Immature natural killer cell (primary cell): ENCODE measurements at regions not wholly inside any gene's neighbourhood (a gene's known extent, or its start where the extent isn't known, plus 50 kb on each side); places are given as distances from the start of the nearest gene placed in this dataset.
A peak's percentile ranks its signal among the peaks of the same experiment; 100 is the strongest.

ENCODE experiments used
- DNase-seq, 3 donors: peaks; one replicate each; pipeline ENCODE4 v3.0.0; 2022; ENCODE audit warnings: mixed read lengths in 1 of 3
- H3K27ac Mint-ChIP-seq, 6 donors: one replicate each; pipeline ENCODE4 v1.8.0; 2020; ENCODE audit warnings: mixed read lengths in 6 of 6, mild to moderate bottlenecking in 5 of 6, inconsistent platforms in 4 of 6, moderate library complexity in 3 of 6
- H3K27me3 Mint-ChIP-seq, 3 donors: one replicate each; pipeline ENCODE4 v1.8.0; 2020 to 2021; ENCODE audit warnings: low read depth in 3 of 3, mild to moderate bottlenecking in 3 of 3, mixed read lengths in 3 of 3, moderate library complexity in 3 of 3, inconsistent platforms in 1 of 3
- H3K36me3 Mint-ChIP-seq, 3 donors: one replicate each; pipeline ENCODE4 v1.8.0; 2020; ENCODE audit warnings: mixed read lengths in 3 of 3, inconsistent platforms in 2 of 3, mild to moderate bottlenecking in 2 of 3
- H3K4me1 Mint-ChIP-seq, 2 donors: one replicate each; pipeline ENCODE4 v1.8.0; 2020; ENCODE audit warnings: inconsistent platforms in 2 of 2, mild to moderate bottlenecking in 2 of 2, mixed read lengths in 2 of 2, moderate library complexity in 1 of 2
- H3K4me3 Mint-ChIP-seq, 5 donors: one replicate each; pipeline ENCODE4 v1.8.0; 2020; ENCODE audit warnings: mild to moderate bottlenecking in 5 of 5, mixed read lengths in 5 of 5, inconsistent platforms in 3 of 5, moderate library complexity in 3 of 5
- H3K9me3 Mint-ChIP-seq, 6 donors: one replicate each; pipeline ENCODE4 v1.8.0; 2020; ENCODE audit warnings: mild to moderate bottlenecking in 6 of 6, mixed read lengths in 6 of 6, inconsistent platforms in 4 of 6, moderate library complexity in 3 of 6

DNA sequence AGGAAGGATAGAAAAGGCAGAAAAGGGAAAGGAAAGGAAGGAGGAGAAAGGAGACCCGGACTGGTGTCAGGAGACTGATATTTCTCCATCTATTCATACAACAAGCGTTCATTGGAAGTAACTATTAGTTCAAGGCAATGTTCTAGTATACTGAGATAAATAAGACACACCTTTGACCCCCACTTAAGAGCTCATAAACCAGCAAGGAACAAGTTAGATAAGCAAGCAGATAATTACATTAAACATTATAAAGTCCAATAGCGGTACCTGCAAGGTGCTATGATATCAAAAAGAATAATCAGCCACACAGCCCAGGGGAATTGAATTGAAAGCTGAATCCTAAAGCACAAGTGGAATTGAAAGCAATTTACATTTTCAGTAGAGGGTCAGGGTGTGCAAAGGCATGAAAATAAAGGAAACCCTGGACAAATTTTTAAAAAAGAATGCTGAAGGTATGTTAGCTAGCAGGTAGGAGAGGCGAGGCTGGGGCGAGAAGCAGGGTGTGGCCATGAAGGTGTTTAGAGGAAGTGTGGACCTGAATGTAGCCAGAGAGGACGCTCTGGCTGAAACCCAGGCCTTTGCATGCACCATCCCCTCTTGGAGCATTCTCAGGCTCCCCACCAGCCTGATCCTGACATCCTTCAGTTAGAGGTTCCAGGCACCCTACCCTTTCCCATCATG, 200.0 kb downstream of the SETD4 start:
- Mint-ChIP-seq H3K4me1 (no peaks in the 10 kb centered on the region), H3K36me3 (no peaks in the 10 kb centered on the region), H3K27me3 (peaks cover 2 to 8% (median 3%) of the 10 kb centered on the region in 3 donors), H3K4me3 (no peak overlapping the region), H3K9me3 (no peaks in the 10 kb centered on the region), H3K27ac (no peak overlapping the region)
- DNase-seq = no peak

DNA sequence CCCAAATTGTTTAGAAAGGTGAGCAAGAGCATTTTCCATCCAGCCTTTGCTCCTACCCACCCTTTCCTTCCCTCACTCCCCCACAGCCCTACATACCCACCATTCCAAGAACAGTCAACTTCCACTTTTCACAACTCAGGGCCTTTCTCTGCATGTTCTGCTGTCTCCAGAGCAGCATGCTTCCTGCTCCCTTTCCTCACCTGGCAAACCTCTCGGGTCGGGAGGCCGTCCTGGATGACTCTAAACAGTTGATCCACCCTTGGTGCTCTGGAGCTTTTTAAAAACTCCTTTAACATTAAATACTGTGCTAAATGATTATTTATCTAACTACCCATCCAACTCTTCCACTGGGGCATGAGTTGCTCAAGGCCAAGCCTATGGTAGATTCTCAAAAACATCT, 200.6 kb downstream of the SETD4 start:
- no peak for DNase-seq
- Mint-ChIP-seq H3K36me3 (no peaks in the 10 kb centered on the region), H3K27ac (no peak overlapping the region), H3K9me3 (no peaks in the 10 kb centered on the region), H3K27me3 (peaks cover 0 to 8% (median 2%) of the 10 kb centered on the region in 3 donors), H3K4me1 (no peaks in the 10 kb centered on the region), H3K4me3 (no peak overlapping the region)

- H3K27ac Mint-ChIP-seq = no peak overlapping the region
- H3K36me3 Mint-ChIP-seq = no peaks in the 10 kb centered on the region
- H3K4me3 Mint-ChIP-seq = no peak overlapping the region
- peaks cover 2 to 9% (median 3%) of the 10 kb centered on the region in 3 donors for H3K27me3 Mint-ChIP-seq
- no peak for DNase-seq
- no peaks in the 10 kb centered on the region for H3K4me1 Mint-ChIP-seq
- H3K9me3 Mint-ChIP-seq = no peaks in the 10 kb centered on the region
Observed at GRCh38 chr21:35857095-35857494, 203.2 kb downstream of the SETD4 start.

DNA sequence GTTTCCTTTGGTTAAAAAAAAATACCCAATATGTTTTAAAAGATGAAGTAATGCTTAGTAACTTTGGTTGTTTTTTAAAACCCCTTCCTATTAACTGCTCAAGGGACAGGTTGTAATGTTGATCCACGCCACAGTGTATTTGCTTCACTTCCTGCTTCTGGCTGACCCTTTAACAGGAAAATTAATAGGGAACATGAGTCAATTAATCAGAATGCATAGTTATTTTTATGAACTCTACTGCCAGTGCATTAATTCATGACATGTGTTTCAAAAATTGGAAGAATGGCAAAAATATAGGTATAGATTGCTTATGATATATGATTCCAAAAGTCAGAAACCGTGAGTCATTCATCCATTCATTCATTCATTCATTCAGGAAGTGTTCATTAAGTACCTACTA, 204.8 kb downstream of the SETD4 start:
- Mint-ChIP-seq H3K27ac (no peak overlapping the region), H3K9me3 (no peaks in the 10 kb centered on the region), H3K27me3 (peaks cover 2 to 9% (median 5%) of the 10 kb centered on the region in 3 donors), H3K4me1 (no peaks in the 10 kb centered on the region), H3K36me3 (no peaks in the 10 kb centered on the region), H3K4me3 (no peak overlapping the region)
- no peak for DNase-seq

- Mint-ChIP-seq H3K36me3 (no peaks in the 10 kb centered on the region), H3K9me3 (no peaks in the 10 kb centered on the region), H3K27ac (no peak overlapping the region), H3K4me1 (no peaks in the 10 kb centered on the region), H3K4me3 (no peak overlapping the region), H3K27me3 (peaks cover 2 to 9% (median 7%) of the 10 kb centered on the region in 3 donors)
- no peak for DNase-seq
Observed at GRCh38 chr21:35854281-35854680, 206.0 kb downstream of the SETD4 start.

DNA sequence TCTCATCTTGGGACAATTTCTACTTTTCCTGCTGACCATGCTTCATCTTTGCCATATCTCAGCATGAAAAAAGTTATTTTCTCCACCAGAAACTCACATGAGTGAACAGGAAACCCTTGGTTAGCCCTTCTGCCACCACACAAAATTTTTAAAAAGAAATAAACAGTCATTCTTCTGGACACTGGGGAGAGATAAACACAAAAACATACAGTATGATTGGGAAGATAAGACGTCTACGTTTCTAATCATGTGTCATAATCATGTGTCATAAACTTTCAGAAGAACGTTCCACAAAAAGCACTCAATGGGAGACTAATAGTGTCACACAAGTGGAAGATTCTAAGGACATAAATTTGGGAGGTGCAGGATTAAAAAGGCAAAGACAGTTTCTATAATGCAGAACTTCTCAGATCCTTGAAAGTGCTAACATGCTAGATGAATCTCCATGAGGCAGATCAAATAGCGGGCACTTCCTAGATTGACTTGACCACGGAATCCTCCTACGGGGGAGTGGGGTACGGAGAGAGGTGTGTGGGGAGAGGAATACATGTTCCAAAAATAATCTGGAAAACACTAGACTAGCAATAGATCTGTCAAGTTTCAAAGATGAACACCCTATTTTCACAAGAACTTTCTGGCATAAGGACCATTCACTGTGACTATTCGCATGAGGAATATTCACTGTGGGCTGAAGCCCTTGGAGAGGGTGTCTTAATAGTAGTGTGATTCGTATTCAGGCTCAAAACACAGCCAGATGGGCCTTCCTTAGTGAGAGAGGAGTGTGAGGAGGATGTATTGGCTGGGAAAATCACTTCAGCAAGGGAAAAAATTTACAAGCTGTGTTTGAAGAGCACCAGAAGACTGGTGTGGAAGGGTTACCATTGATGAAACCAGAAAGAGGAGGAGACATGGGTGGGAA, 206.7 kb downstream of the SETD4 start:
- Mint-ChIP-seq H3K9me3 (no peaks in the 10 kb centered on the region), H3K27me3 (peaks cover 0 to 7% (median 6%) of the 10 kb centered on the region in 3 donors), H3K27ac (no peak overlapping the region), H3K36me3 (no peaks in the 10 kb centered on the region), H3K4me1 (no peaks in the 10 kb centered on the region), H3K4me3 (no peak overlapping the region)
- DNase-seq = no peak

- Mint-ChIP-seq H3K27me3 (peaks cover 0 to 9% (median 4%) of the 10 kb centered on the region in 3 donors), H3K4me3 (no peak overlapping the region), H3K4me1 (no peaks in the 10 kb centered on the region), H3K27ac (no peak overlapping the region), H3K36me3 (no peaks in the 10 kb centered on the region), H3K9me3 (no peaks in the 10 kb centered on the region)
- no peak for DNase-seq
Observed at GRCh38 chr21:35852820-35853219, 207.5 kb downstream of the SETD4 start.

GRCh38 chr21:35850542-35851103, 209.7 kb downstream of the SETD4 start:
- Mint-ChIP-seq H3K27ac (no peak overlapping the region), H3K4me3 (no peak overlapping the region), H3K4me1 (no peaks in the 10 kb centered on the region), H3K36me3 (no peaks in the 10 kb centered on the region), H3K27me3 (peaks cover 0 to 16% (median 2%) of the 10 kb centered on the region in 3 donors), H3K9me3 (no peaks in the 10 kb centered on the region)
- no peak for DNase-seq

DNA sequence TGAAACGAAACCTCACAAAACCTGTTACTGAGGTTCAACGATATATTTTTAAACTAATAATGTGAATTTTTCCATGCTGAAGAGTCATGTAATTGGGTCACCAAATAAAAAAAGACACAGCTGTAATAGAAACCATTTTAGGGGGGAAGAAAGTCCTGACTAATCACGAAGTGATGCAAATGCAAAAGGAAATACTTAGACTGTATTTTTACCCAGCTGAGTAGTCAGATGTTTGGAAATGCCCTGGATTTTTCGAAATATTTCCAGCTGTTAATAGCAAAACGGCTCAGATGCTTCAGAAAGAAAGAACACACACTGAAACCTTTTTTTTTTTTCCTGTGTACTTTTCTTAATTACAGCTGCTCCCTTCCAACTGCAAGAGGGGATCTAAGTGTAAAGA, 210.3 kb downstream of the SETD4 start:
- no peak for DNase-seq
- no peaks in the 10 kb centered on the region for H3K9me3 Mint-ChIP-seq
- H3K4me1 Mint-ChIP-seq = no peaks in the 10 kb centered on the region
- H3K27me3 Mint-ChIP-seq = peaks cover 0 to 17% (median 2%) of the 10 kb centered on the region in 3 donors
- H3K27ac Mint-ChIP-seq = no peak overlapping the region
- no peaks in the 10 kb centered on the region for H3K36me3 Mint-ChIP-seq
- H3K4me3 Mint-ChIP-seq = no peak overlapping the region

DNA sequence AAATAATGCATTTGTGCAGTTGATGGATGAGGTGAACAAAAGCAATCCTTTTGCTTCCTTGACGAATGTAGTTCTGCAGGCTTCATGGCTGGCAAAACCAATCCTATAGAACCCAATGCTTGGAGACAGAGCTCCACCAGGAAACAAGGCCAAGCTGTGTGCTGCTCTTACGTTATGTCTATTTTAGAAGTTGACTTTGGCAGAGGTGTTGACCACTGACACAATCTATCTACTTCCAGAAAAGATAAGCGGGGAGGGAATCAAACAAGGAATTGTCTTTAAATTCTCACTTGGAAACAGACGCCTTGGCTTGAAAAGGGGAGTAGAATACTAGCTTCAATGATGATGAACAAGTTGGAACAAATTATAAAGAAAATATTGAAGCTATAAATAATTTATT, 211.2 kb downstream of the SETD4 start:
- Mint-ChIP-seq H3K27ac (no peak overlapping the region), H3K9me3 (no peaks in the 10 kb centered on the region), H3K36me3 (no peaks in the 10 kb centered on the region), H3K27me3 (peaks cover 0 to 17% (median 2%) of the 10 kb centered on the region in 3 donors), H3K4me1 (no peaks in the 10 kb centered on the region), H3K4me3 (no peak overlapping the region)
- DNase-seq = no peak

DNA sequence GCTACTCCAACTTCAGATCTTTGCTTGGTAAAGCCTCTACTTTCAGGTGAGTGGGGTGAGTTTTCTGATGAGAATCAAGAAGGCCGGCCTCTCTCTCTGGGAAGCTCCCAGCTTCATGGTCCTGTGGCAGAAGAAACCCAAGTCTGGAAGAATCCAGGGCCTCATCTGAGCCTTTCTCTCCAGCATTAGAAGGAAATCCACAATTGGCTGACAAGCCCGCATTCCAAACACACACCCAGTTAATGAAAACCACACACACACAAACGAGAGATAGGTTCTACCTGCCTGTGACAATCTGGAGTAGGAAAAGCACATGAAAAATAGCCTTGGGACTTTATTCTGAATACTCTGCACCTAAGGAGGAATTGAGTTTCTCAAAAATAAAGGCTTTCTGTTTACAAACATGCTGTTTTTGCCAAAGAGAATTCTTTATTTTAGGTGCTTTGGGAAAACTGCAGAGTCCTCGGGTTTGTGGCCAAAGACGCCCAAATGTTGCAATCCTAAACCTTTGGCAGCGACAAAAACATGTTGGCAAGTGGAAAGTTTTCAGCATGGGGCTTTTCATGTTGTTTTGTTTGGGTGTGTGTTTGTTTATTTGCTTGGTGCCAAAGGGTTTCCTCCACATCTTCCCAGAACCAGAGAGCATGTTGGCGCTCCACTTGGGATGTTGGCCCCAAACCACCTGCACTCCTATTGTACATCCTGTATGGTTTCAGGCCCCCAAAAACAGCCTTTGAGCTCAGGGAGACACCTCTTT, 216.2 kb downstream of the SETD4 start:
- H3K27ac Mint-ChIP-seq = no peak overlapping the region
- no peaks in the 10 kb centered on the region for H3K4me1 Mint-ChIP-seq
- no peak for DNase-seq
- H3K27me3 Mint-ChIP-seq = peaks cover 0 to 12% (median 1%) of the 10 kb centered on the region in 3 donors
- H3K4me3 Mint-ChIP-seq = no peak overlapping the region
- H3K9me3 Mint-ChIP-seq = no peaks in the 10 kb centered on the region
- no peaks in the 10 kb centered on the region for H3K36me3 Mint-ChIP-seq

- H3K4me1 Mint-ChIP-seq = no peaks in the 10 kb centered on the region
- no peaks in the 10 kb centered on the region for H3K36me3 Mint-ChIP-seq
- H3K9me3 Mint-ChIP-seq = no peaks in the 10 kb centered on the region
- peaks cover 0 to 6% (median 1%) of the 10 kb centered on the region in 3 donors for H3K27me3 Mint-ChIP-seq
- H3K4me3 Mint-ChIP-seq = no peak overlapping the region
- DNase-seq = no peak
- no peak overlapping the region for H3K27ac Mint-ChIP-seq
Observed at GRCh38 chr21:35840949-35841348, 219.4 kb downstream of the SETD4 start.

- Mint-ChIP-seq H3K27ac (no peak overlapping the region), H3K4me3 (no peak overlapping the region), H3K9me3 (no peaks in the 10 kb centered on the region), H3K4me1 (no peaks in the 10 kb centered on the region), H3K27me3 (peaks cover 0 to 3% (median 3%) of the 10 kb centered on the region in 3 donors), H3K36me3 (no peaks in the 10 kb centered on the region)
- DNase-seq = peak; percentile 20 to 44 (median 29)
Observed at GRCh38 chr21:35840197-35840799, 220.0 kb downstream of the SETD4 start.
